AG10803 (cell line): ENCODE measurements at regions not wholly inside any gene's neighbourhood (a gene's known extent, or its start where the extent isn't known, plus 50 kb on each side); places are given as distances from the start of the nearest gene placed in this dataset.

Source experiments
- DNase-seq: peaks from one replicate; pipeline ENCODE4 v3.0.0; 2010; ENCODE audit warnings: low read depth
- H3K4me3 ChIP-seq: 2 replicates; pipeline ENCODE4 v1.5.1; 2011; ENCODE audit warnings: mild to moderate bottlenecking, low read length, control low read depth
- CTCF ChIP-seq: conservative IDR thresholded peaks from 2 replicates; pipeline ENCODE4 v1.5.1; 2011; ENCODE audit warnings: mild to moderate bottlenecking, low read length, control low read depth, inconsistent platforms

GRCh38 chr16:87231911-87232310, 85.3 kb downstream of the C16orf95 start:
- H3K4me3 ChIP-seq: no peak overlapping the region
- TF ChIP-seq CTCF: no peak
- DNase-seq: no peak

GRCh38 chr16:87233928-87234327, 83.3 kb downstream of the C16orf95 start:
- H3K4me3 ChIP-seq: no peak overlapping the region
- TF ChIP-seq CTCF: peak; percentile 54
- DNase-seq: peak; percentile 51

GRCh38 chr16:87234601-87235000, 82.6 kb downstream of the C16orf95 start:
- no peak for DNase-seq
- H3K4me3 ChIP-seq: no peak overlapping the region

GRCh38 chr16:87235810-87236515, 81.2 kb downstream of the C16orf95 start:
- no peak overlapping the region for H3K4me3 ChIP-seq
- DNase-seq: no peak
- no peak for TF ChIP-seq CTCF

More at GRCh38 chr16:87234601-87235000, 82.6 kb downstream of the C16orf95 start:
- TF ChIP-seq CTCF: no peak

GRCh38 chr16:87236516-87237115, 80.6 kb downstream of the C16orf95 start:
- TF ChIP-seq CTCF: no peak
- DNase-seq: no peak
- no peak overlapping the region for H3K4me3 ChIP-seq

GRCh38 chr16:87238361-87238715, 78.9 kb downstream of the C16orf95 start:
- TF ChIP-seq CTCF: no peak
- H3K4me3 ChIP-seq: no peak overlapping the region
- no peak for DNase-seq

- no peak for TF ChIP-seq CTCF
- DNase-seq: no peak
- no peak overlapping the region for H3K4me3 ChIP-seq
Observed at GRCh38 chr16:87239545-87239944, 77.6 kb downstream of the C16orf95 start.
